GM23338 (cell line): ENCODE measurements at regions not wholly inside any gene's neighbourhood (a gene's known extent, or its start where the extent isn't known, plus 50 kb on each side); places are given as distances from the start of the nearest gene placed in this dataset.

Source experiments
- ATAC-seq: fragments of 200-7000 bp; cut with Tn5 transposase; 3 replicates; pipeline ENCODE4 v1.9.1; 2020
- DNase-seq: peaks from one replicate; pipeline ENCODE4 v3.0.0-alpha.2; 2015; ENCODE audit warnings: low spot score
- H2AFZ ChIP-seq: fragments of 200-600 bp; sonication (generic); 2 replicates; pipeline ENCODE4 v1.8.0; 2016; ENCODE audit warnings: antibody characterized with exemption, mild to moderate bottlenecking, moderate library complexity
- H3F3A ChIP-seq: fragments of 200-600 bp; sonication (generic); replicated peaks from 2 replicates; pipeline ENCODE4 v1.8.0; 2017; ENCODE audit warnings: antibody characterized with exemption, mixed run types, low read depth
- H3K27ac ChIP-seq: fragments of 200-600 bp; sonication (generic); 2 replicates; pipeline ENCODE4 v1.6.1; 2016; ENCODE audit warnings: low read depth
- H3K27me3 ChIP-seq: fragments of 200-600 bp; sonication (generic); 2 replicates; pipeline ENCODE4 v1.8.0; 2016; ENCODE audit warnings: mild to moderate bottlenecking, mixed run types, moderate library complexity; ENCODE audit not compliant: insufficient read depth
- H3K36me3 ChIP-seq: fragments of 200-600 bp; sonication (generic); 2 replicates; pipeline ENCODE4 v1.8.0; 2016; ENCODE audit warnings: mild to moderate bottlenecking; ENCODE audit not compliant: insufficient read depth
- H3K4me1 ChIP-seq: fragments of 200-600 bp; sonication (generic); 2 replicates; pipeline ENCODE4 v1.8.0; 2016; ENCODE audit warnings: mild to moderate bottlenecking, moderate library complexity; ENCODE audit not compliant: insufficient read depth
- H3K4me2 ChIP-seq: fragments of 200-600 bp; sonication (generic); 2 replicates; pipeline ENCODE4 v1.7.1; 2017; ENCODE audit warnings: mixed run types
- H3K4me3 ChIP-seq: fragments of 200-600 bp; sonication (generic); 2 replicates; pipeline ENCODE4 v1.6.1; 2016; ENCODE audit warnings: mixed run types
- H3K79me2 ChIP-seq: fragments of 200-600 bp; sonication (generic); replicated peaks from 2 replicates; pipeline ENCODE4 v1.8.0; 2017; ENCODE audit warnings: mild to moderate bottlenecking; ENCODE audit not compliant: insufficient read depth
- H3K9me2 ChIP-seq: fragments of 200-600 bp; sonication (generic); 2 replicates; pipeline ENCODE4 v1.8.0; 2017; ENCODE audit not compliant: insufficient read depth
- H4K20me1 ChIP-seq: fragments of 200-600 bp; sonication (generic); replicated peaks from 2 replicates; pipeline ENCODE4 v1.8.0; 2017; ENCODE audit warnings: mild to moderate bottlenecking; ENCODE audit not compliant: insufficient read depth
- H3K27ac Mint-ChIP-seq: 2 replicates; pipeline ENCODE4 v1.8.0; 2020; ENCODE audit warnings: inconsistent platforms, mild to moderate bottlenecking, moderate library complexity, mixed read lengths
- H3K27me3 Mint-ChIP-seq: 3 replicates; pipeline ENCODE4 v1.8.0; 2022; ENCODE audit warnings: low read depth, mild to moderate bottlenecking, moderate library complexity, mixed read lengths, inconsistent platforms; ENCODE audit not compliant: insufficient read depth, poor library complexity
- H3K36me3 Mint-ChIP-seq: 3 replicates; pipeline ENCODE4 v1.8.0; 2021; ENCODE audit warnings: low read depth, mild to moderate bottlenecking, inconsistent platforms, moderate library complexity, mixed read lengths
- H3K4me1 Mint-ChIP-seq: 3 replicates; pipeline ENCODE4 v1.8.0; 2020; ENCODE audit warnings: mild to moderate bottlenecking, inconsistent platforms, mixed read lengths
- H3K4me3 Mint-ChIP-seq: 3 replicates; pipeline ENCODE4 v1.8.0; 2021; ENCODE audit warnings: moderate library complexity, mild to moderate bottlenecking, inconsistent platforms, mixed read lengths
- H3K9me3 Mint-ChIP-seq: 3 replicates; pipeline ENCODE4 v1.8.0; 2020; ENCODE audit warnings: moderate library complexity, mild to moderate bottlenecking, inconsistent platforms, mixed read lengths
- CREB1 ChIP-seq: fragments of 250-450 bp; sonication (Bioruptor Pico); IDR thresholded peaks from 2 replicates; pipeline ENCODE4 v1.5.0; 2020; ENCODE audit warnings: low read depth, mild to moderate bottlenecking, moderate library complexity
- EZH2 ChIP-seq: fragments of 200-600 bp; sonication (generic); IDR thresholded peaks from one replicate; pipeline ENCODE4 v1.8.0; 2017; ENCODE audit warnings: antibody characterized with exemption, mild to moderate bottlenecking, low read depth; ENCODE audit not compliant: unreplicated experiment
- JUNB ChIP-seq: IDR thresholded peaks from one replicate; pipeline ENCODE4 v1.6.1; 2016; ENCODE audit warnings: antibody characterized with exemption; ENCODE audit not compliant: unreplicated experiment
- POLR2AphosphoS5 ChIP-seq: IDR thresholded peaks from 2 replicates; pipeline ENCODE4 v1.6.1; 2016; ENCODE audit warnings: antibody characterized with exemption, low read depth
- STAT1 ChIP-seq: IDR thresholded peaks from one replicate; pipeline ENCODE4 v1.6.1; 2016; ENCODE audit warnings: antibody characterized with exemption; ENCODE audit not compliant: unreplicated experiment
- ZNF331 ChIP-seq: fragments of 250-450 bp; sonication (Bioruptor Pico); IDR thresholded peaks from 2 replicates; pipeline ENCODE4 v1.5.0; 2020; ENCODE audit warnings: low read depth, mild to moderate bottlenecking, moderate library complexity
- TF ChIP-seq, protein P1 (sequence below): IDR thresholded peaks from one replicate; pipeline ENCODE4 v1.6.1; 2018; ENCODE audit warnings: antibody characterized with exemption; ENCODE audit not compliant: unreplicated experiment
- TF ChIP-seq, protein P2 (sequence below): IDR thresholded peaks from 2 replicates; pipeline ENCODE4 v1.6.1; 2016; ENCODE audit warnings: antibody characterized with exemption
- TF ChIP-seq, protein P3 (sequence below), 2 experiments: fragments of 200-600 bp in 1 of 2; sonication (generic) in 1 of 2; conservative IDR thresholded peaks; 2 replicates each; pipeline versions ENCODE4 v1.5.1 to v1.6.1; 2016 to 2017; ENCODE audit warnings: antibody characterized with exemption in 2 of 2, low read depth in 2 of 2, mild to moderate bottlenecking in 2 of 2, moderate library complexity in 1 of 2

DNA sequence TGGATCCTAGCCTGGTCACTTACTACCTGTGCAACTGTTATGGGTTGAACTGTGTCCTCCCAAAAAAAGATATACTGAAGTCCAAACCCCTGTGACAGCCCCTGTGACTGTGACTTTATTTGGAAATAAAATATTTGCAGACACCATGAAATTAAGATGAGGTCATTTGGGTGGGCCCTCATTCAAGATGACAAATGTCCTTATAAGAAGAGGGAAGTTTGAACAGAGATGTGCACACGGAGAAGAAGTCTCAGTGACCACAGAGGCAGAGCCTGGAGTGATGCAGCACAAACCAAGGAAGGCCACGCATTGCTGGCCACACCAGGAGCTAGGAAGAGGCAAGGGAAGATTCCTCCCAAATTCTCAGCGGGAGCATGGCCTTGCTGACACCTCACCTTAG, 249.7 kb upstream of the RUNX1 start (continued):
- TF ChIP-seq, protein P1, sequence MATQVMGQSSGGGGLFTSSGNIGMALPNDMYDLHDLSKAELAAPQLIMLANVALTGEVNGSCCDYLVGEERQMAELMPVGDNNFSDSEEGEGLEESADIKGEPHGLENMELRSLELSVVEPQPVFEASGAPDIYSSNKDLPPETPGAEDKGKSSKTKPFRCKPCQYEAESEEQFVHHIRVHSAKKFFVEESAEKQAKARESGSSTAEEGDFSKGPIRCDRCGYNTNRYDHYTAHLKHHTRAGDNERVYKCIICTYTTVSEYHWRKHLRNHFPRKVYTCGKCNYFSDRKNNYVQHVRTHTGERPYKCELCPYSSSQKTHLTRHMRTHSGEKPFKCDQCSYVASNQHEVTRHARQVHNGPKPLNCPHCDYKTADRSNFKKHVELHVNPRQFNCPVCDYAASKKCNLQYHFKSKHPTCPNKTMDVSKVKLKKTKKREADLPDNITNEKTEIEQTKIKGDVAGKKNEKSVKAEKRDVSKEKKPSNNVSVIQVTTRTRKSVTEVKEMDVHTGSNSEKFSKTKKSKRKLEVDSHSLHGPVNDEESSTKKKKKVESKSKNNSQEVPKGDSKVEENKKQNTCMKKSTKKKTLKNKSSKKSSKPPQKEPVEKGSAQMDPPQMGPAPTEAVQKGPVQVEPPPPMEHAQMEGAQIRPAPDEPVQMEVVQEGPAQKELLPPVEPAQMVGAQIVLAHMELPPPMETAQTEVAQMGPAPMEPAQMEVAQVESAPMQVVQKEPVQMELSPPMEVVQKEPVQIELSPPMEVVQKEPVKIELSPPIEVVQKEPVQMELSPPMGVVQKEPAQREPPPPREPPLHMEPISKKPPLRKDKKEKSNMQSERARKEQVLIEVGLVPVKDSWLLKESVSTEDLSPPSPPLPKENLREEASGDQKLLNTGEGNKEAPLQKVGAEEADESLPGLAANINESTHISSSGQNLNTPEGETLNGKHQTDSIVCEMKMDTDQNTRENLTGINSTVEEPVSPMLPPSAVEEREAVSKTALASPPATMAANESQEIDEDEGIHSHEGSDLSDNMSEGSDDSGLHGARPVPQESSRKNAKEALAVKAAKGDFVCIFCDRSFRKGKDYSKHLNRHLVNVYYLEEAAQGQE: no peak

DNA sequence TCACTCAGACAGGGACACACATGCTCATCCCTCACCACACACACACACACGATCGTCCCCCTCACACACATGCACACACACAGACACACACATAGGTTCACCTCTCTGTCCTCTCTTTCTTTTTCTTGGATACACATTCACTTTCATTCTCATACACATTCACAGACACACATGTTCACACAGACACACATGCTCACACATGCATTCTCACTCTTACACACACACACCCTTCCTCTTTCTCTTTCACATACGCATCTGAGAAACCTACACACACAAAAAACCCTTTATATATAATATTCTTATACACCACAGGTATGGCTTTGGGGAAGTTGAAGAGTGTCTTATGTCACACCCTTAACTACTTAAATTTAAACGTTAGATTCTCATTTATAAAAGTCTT, 248.6 kb upstream of the RUNX1 start:
- DNase-seq (no peak), ATAC-seq (no peak)
- no peak overlapping the region for H3K4me2 ChIP-seq
- no peaks in the 10 kb centered on the region for H3K36me3 ChIP-seq
- TF ChIP-seq POLR2AphosphoS5: no peak
- no peaks in the 10 kb centered on the region for H3F3A ChIP-seq
- no peaks in the 10 kb centered on the region for H4K20me1 ChIP-seq
- H3K27me3 Mint-ChIP-seq: no peaks in the 10 kb centered on the region
- 0 out of 2 replicates have a peak, but pooled peaks cover 2% of the 10 kb centered on the region for H3K9me2 ChIP-seq
- H2AFZ ChIP-seq: no peak overlapping the region
- no peaks in the 10 kb centered on the region for H3K79me2 ChIP-seq
- H3K4me1 Mint-ChIP-seq: peaks cover 15% of the 10 kb centered on the region; the same call in 2 of the 3 replicates
- H3K36me3 Mint-ChIP-seq: no peaks in the 10 kb centered on the region
- H3K4me1 ChIP-seq: no peaks in the 10 kb centered on the region
- H3K4me3 Mint-ChIP-seq: no peak overlapping the region
- H3K27me3 ChIP-seq: no peaks in the 10 kb centered on the region
- no peak overlapping the region for H3K4me3 ChIP-seq
- H3K27ac ChIP-seq: no peak overlapping the region
- H3K9me3 Mint-ChIP-seq: no peaks in the 10 kb centered on the region; the same call in 2 of the 3 replicates
- H3K27ac Mint-ChIP-seq: no peak overlapping the region

DNA sequence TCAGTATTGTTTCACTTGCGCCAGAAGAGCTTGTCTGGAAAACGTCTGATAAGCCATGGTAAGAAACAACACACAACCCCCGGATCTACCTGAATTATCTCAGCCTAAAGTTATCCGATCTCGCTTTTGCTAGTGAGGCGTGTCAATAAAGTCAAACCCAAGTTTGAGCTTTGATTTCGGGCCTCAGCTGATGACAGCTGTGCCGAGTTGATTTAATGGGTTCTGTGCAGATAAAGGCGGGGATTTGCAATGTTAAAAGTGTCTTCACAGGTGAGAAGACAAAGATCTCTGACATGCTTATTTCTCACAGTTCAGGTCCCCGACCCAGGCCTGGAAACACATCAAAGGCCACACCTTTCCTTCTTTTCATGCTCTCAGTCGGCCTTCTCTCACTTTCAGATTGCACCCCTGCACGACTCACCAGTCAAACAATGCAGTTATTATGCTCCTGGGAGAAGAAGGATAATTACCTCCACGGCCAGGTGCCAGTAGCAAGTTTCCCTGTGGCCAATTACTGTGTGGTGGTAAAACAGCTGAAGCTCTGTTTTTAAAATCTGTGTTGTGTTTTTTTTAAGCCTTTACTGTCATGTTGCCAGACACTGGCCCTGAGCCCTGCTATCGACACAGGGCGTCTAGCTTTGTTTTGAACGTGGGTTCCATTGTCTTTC, 245.3 kb upstream of the RUNX1 start:
- H3K36me3 ChIP-seq: no peaks in the 10 kb centered on the region
- ATAC-seq (peak; percentile 71), DNase-seq (peak; percentile 2)
- peak overlapping the region; percentile 66; the same call in 1 of the 2 replicates for H2AFZ ChIP-seq
- 0 out of 2 replicates have a peak, but pooled peaks cover 2% of the 10 kb centered on the region for H3K9me2 ChIP-seq
- no peaks in the 10 kb centered on the region for H3K79me2 ChIP-seq
- no peak overlapping the region for H3K4me2 ChIP-seq
- H3K27me3 ChIP-seq: no peaks in the 10 kb centered on the region
- Mint-ChIP-seq H3K27me3 (no peaks in the 10 kb centered on the region), H3K9me3 (no peaks in the 10 kb centered on the region; the same call in 2 of the 3 replicates), H3K27ac (no peak overlapping the region), H3K4me3 (no peak overlapping the region), H3K36me3 (no peaks in the 10 kb centered on the region), H3K4me1 (peaks cover 15% of the 10 kb centered on the region; the same call in 2 of the 3 replicates)
- H3K4me3 ChIP-seq: no peak overlapping the region
- no peak overlapping the region for H3K27ac ChIP-seq
- H3F3A ChIP-seq: no peaks in the 10 kb centered on the region
- no peaks in the 10 kb centered on the region for H4K20me1 ChIP-seq
- H3K4me1 ChIP-seq: no peaks in the 10 kb centered on the region
- TF ChIP-seq, protein P2, sequence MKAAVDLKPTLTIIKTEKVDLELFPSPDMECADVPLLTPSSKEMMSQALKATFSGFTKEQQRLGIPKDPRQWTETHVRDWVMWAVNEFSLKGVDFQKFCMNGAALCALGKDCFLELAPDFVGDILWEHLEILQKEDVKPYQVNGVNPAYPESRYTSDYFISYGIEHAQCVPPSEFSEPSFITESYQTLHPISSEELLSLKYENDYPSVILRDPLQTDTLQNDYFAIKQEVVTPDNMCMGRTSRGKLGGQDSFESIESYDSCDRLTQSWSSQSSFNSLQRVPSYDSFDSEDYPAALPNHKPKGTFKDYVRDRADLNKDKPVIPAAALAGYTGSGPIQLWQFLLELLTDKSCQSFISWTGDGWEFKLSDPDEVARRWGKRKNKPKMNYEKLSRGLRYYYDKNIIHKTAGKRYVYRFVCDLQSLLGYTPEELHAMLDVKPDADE: no peak
- TF ChIP-seq CREB1 (CRISPR knock-in tag) (no peak), JUNB (no peak), ZNF331 (no peak), EZH2 (no peak), STAT1 (no peak)
- TF ChIP-seq, protein P3, sequence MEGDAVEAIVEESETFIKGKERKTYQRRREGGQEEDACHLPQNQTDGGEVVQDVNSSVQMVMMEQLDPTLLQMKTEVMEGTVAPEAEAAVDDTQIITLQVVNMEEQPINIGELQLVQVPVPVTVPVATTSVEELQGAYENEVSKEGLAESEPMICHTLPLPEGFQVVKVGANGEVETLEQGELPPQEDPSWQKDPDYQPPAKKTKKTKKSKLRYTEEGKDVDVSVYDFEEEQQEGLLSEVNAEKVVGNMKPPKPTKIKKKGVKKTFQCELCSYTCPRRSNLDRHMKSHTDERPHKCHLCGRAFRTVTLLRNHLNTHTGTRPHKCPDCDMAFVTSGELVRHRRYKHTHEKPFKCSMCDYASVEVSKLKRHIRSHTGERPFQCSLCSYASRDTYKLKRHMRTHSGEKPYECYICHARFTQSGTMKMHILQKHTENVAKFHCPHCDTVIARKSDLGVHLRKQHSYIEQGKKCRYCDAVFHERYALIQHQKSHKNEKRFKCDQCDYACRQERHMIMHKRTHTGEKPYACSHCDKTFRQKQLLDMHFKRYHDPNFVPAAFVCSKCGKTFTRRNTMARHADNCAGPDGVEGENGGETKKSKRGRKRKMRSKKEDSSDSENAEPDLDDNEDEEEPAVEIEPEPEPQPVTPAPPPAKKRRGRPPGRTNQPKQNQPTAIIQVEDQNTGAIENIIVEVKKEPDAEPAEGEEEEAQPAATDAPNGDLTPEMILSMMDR (conservative IDR thresholded peaks at IDR 0.05; ENCODE audit: low read depth in 2 of 2): no peak
